Kidney epithelial cell (primary cell): ENCODE measurements at regions not wholly inside any gene's neighbourhood (a gene's known extent, or its start where the extent isn't known, plus 50 kb on each side); places are given as distances from the start of the nearest gene placed in this dataset.

Source experiments
- DNase-seq: peaks from one replicate; pipeline ENCODE4 v3.0.0-alpha.2; 2010; ENCODE audit warnings: low read depth
- H3K27me3 ChIP-seq: 2 replicates; pipeline ENCODE4 v1.6.0; 2011; ENCODE audit warnings: low read length; ENCODE audit not compliant: control insufficient read depth, insufficient read depth
- H3K36me3 ChIP-seq: 2 replicates; pipeline ENCODE4 v1.5.1; 2011; ENCODE audit warnings: low read length; ENCODE audit not compliant: control insufficient read depth, insufficient read depth
- H3K4me3 ChIP-seq: 2 replicates; pipeline ENCODE4 v1.5.1; 2011; ENCODE audit warnings: low read depth, mild to moderate bottlenecking, control low read depth, low read length
- TF ChIP-seq, protein P1 (sequence below): IDR thresholded peaks from 2 replicates; pipeline ENCODE4 v1.5.1; 2011; ENCODE audit warnings: mild to moderate bottlenecking, moderate library complexity, low read length, control low read depth, inconsistent platforms; ENCODE audit not compliant: insufficient read depth, poor library complexity, severe bottlenecking

DNA sequence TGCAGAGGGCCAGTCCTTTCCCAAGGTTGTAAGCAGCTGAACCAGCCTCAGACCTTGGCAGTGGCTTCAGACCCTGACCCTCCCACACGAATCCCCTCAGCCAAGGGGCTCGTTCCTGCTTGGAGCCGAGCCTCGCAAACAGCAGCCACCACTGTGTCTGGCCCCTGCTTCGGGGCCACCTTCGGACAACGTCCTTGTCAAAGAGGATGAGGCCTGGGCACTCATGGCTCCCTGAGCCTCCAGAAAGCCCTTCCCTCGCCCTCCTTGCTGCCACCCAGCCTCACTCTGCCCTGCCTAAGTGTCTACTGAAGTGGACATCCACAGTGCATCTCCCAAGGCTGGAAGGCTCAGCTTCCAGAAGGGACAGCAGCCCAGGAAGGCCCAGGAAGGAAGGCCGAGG lies 161.7 kb downstream of the OLFM1 start:
- Histone ChIP-seq H3K4me3 (no peak overlapping the region), H3K27me3 (no peaks in the 10 kb centered on the region), H3K36me3 (no peaks in the 10 kb centered on the region)
- TF ChIP-seq, protein P1, sequence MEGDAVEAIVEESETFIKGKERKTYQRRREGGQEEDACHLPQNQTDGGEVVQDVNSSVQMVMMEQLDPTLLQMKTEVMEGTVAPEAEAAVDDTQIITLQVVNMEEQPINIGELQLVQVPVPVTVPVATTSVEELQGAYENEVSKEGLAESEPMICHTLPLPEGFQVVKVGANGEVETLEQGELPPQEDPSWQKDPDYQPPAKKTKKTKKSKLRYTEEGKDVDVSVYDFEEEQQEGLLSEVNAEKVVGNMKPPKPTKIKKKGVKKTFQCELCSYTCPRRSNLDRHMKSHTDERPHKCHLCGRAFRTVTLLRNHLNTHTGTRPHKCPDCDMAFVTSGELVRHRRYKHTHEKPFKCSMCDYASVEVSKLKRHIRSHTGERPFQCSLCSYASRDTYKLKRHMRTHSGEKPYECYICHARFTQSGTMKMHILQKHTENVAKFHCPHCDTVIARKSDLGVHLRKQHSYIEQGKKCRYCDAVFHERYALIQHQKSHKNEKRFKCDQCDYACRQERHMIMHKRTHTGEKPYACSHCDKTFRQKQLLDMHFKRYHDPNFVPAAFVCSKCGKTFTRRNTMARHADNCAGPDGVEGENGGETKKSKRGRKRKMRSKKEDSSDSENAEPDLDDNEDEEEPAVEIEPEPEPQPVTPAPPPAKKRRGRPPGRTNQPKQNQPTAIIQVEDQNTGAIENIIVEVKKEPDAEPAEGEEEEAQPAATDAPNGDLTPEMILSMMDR: no peak
- DNase-seq: no peak

DNA sequence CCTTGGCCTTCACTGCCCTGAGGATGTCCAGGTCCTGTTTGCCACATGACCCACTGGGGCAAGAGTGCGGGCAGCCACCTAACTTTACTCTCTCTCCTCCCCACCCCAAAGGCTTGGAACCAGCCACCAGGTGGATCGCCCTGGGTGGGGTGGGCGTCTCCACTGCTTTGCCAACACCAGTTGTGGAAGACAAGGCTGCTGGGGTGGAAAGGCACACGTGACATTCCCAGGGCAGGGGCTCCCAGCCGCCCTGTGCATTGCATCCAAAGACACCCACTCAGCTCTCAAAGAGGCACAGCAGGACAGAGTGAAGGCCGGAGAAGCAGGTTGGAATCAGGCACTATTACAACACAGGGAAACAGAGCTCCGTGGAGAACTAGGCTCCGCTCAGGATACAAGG lies 162.2 kb downstream of the OLFM1 start:
- DNase-seq: no peak
- H3K36me3 ChIP-seq: no peaks in the 10 kb centered on the region
- TF ChIP-seq, protein P1: no peak
- H3K27me3 ChIP-seq: no peaks in the 10 kb centered on the region
- H3K4me3 ChIP-seq: no peak overlapping the region

DNA sequence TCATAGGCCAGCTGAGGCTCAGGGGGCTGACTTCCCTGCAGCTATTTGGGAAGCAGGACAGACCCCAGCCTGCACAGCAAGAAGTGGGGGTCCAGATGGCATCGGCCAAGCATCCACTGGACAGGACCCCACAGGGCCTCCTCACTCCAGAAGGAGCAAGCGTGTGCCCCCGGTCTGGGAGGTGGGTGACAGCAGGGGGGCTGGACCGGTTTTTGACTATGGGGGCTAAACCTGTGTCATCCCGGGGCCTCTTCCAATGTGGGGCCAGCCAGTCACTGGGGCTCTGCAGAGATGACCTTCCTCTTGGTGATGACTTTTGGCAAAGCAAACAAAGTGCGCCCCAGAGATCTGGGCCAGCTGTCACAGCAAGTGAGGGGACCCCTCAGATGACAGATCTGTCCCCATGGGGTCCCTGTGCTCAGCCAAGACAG lies 163.9 kb downstream of the OLFM1 start:
- no peaks in the 10 kb centered on the region for H3K27me3 ChIP-seq
- no peaks in the 10 kb centered on the region for H3K36me3 ChIP-seq
- TF ChIP-seq, protein P1: no peak
- no peak for DNase-seq
- no peak overlapping the region for H3K4me3 ChIP-seq

DNA sequence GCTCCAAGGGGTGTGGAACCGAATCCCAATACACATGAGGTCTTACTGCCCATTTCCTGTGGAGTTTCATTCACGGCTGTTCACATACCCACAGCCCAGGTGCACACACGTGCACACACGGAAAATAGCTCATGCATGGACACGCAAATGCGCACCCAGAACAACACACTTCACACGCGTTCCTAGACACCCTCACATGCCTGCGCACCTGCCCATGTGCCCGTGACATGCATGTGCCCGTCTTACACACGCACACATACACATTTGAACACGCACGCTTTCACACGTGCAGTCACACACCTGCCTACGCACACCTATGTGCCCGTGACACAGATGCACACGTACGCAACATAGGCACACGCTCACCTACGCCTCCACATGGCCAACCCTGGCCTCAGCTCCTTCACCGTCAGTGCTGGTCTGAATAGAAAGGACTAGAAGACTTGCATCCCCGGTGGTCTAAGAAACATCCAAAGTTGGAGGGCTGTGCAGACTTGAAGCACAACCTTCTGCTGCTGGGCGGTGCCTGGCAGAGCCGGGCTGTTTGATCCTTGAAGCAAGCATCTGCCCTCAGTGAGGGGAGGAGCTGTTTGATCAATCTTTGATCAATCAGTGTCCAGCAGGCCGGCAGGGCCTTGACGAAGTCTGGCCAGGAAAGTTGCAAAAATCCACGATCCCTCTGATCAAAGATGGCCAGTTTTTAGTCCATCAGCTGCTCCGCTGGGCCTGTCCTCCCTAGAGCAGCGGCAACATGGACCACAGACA lies 164.7 kb downstream of the OLFM1 start:
- TF ChIP-seq, protein P1: no peak
- H3K27me3 ChIP-seq: no peaks in the 10 kb centered on the region
- H3K36me3 ChIP-seq: no peaks in the 10 kb centered on the region
- no peak overlapping the region for H3K4me3 ChIP-seq
- no peak for DNase-seq

DNA sequence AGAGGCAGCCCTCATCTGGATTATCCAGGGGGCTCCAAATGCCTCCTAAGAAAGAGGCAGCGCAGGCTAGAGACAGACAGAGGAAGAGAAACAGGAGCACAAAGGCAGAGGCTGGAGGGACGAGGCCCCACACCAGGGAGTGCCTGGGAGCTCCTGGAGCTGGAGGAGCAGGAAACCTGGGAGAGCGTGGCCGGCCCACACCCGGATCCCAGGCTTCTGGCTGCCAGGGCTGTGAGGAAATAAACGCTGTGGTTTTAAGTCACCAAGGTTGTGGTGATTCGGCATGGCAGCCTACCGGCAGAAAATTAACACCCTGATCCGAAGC lies 165.5 kb downstream of the OLFM1 start:
- Histone ChIP-seq H3K36me3 (no peaks in the 10 kb centered on the region), H3K27me3 (no peaks in the 10 kb centered on the region), H3K4me3 (no peak overlapping the region)
- DNase-seq: no peak
- TF ChIP-seq, protein P1: no peak
